ENCODE measurements at regions not wholly inside any gene's neighbourhood (a gene's known extent, or its start where the extent isn't known, plus 50 kb on each side); places are given as distances from the start of the nearest gene placed in this dataset.

DNA sequence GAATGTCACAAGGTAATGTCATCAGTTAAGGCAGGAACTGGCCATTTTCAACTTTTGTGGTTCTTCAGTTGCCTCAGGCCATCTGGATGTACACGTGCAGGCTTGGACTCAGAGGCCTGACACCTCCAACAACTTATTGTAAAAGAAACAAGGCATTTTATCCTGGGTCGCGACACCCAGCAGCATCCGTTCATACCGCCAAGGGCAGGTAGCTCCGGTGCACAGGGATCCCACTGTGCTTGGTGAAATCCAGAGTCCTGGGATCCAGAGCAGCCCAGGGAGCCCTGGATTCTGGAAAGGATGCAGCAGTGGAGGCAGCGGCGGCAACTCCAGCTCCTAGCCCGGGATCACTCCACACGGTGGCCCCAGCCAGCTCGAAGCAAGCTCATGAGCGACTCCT is 380.9 kb upstream of the STXBP6 start:
- Histone ChIP-seq H2AFZ (ENCODE audit: insufficient read depth, low read length, poor library complexity) (no peak overlapping the region), H4K8ac (ENCODE audit: low read depth, low read length) (no peak overlapping the region), H3K79me1 (ENCODE audit: low read length) (no peaks in the 10 kb centered on the region), H3K18ac (ENCODE audit: low read length) (no peak overlapping the region), H3K27ac (ENCODE audit: low read depth, low read length) (no peak overlapping the region), H3K36me3 (ENCODE audit: control insufficient read depth in 1 of 2, insufficient read depth in 2 of 2, low read length in 2 of 2) (no peaks in the 10 kb centered on the region), H3K23ac (ENCODE audit: low read length) (no peak overlapping the region), H4K12ac (ENCODE audit: low read depth, low read length) (no peak overlapping the region), H2BK5ac (ENCODE audit: low read depth, low read length, poor library complexity) (no peak overlapping the region), H3K27me3 (ENCODE audit: insufficient read depth, low read length) (no peaks in the 10 kb centered on the region), H2BK120ac (ENCODE audit: insufficient read depth, low read length, poor library complexity) (no peak overlapping the region), H3K79me2 (ENCODE audit: control insufficient read depth, insufficient read depth, low read length, poor library complexity) (no peaks in the 10 kb centered on the region), H3K4ac (ENCODE audit: low read depth, low read length) (no peak overlapping the region), H3K9ac (ENCODE audit: low read length) (no peak overlapping the region), H2BK12ac (ENCODE audit: low read length) (no peak overlapping the region), H3K4me2 (ENCODE audit: low read length) (no peak overlapping the region), H4K91ac (ENCODE audit: low read depth, low read length) (no peak overlapping the region), H2AK5ac (ENCODE audit: low read length) (no peak overlapping the region), H3K9me3 (ENCODE audit: insufficient read depth, low read depth, low read length) (peaks cover 5% of the 10 kb centered on the region), H3K4me3 (ENCODE audit: low read depth, low read length) (no peak overlapping the region), H3K4me1 (ENCODE audit: control insufficient read depth in 1 of 2, insufficient read depth in 2 of 2, low read length in 2 of 2) (no peaks in the 10 kb centered on the region), H3K14ac (ENCODE audit: low read length) (no peak overlapping the region)
- WGBS (ENCODE audit: extremely low coverage, insufficient coverage, insufficient read length), result no CpG with 5 or more reads among the region's 12 CpGs
- DNase-seq, result no peak

DNA sequence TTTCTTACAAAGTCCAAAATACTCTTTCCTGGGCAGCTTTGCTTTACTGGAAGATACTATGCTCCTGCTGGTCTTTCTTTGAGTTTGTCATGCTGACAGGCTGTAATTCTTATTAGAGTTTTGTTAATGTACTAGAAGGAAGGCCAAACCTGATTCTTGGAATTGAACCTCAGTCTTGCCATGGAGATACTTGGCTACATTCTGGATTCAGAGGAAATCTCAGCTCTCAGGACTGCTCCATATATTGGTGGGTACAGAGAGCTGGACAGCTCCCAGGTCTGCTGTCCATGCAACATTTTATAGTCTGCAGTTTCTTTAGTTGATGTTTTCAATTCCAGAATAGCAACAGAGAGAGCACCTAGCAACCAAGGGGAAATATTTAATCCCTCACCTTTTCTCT is 363.1 kb upstream of the STXBP6 start:
- H3K4me2 ChIP-seq (ENCODE audit: low read length), result no peak overlapping the region
- H3K4ac ChIP-seq (ENCODE audit: low read depth, low read length), result no peak overlapping the region
- no peak overlapping the region for H2BK120ac ChIP-seq (ENCODE audit: insufficient read depth, low read length, poor library complexity)
- DNase-seq, result no peak
- no peak overlapping the region for H4K91ac ChIP-seq (ENCODE audit: low read depth, low read length)
- H3K9ac ChIP-seq (ENCODE audit: low read length), result no peak overlapping the region
- H4K8ac ChIP-seq (ENCODE audit: low read depth, low read length), result no peak overlapping the region
- no peak overlapping the region for H3K18ac ChIP-seq (ENCODE audit: low read length)
- no peak overlapping the region for H3K27ac ChIP-seq (ENCODE audit: low read depth, low read length)
- no peaks in the 10 kb centered on the region for H3K79me1 ChIP-seq (ENCODE audit: low read length)
- H3K27me3 ChIP-seq (ENCODE audit: insufficient read depth, low read length), result no peaks in the 10 kb centered on the region
- H3K14ac ChIP-seq (ENCODE audit: low read length), result no peak overlapping the region
- no peaks in the 10 kb centered on the region for H3K79me2 ChIP-seq (ENCODE audit: control insufficient read depth, insufficient read depth, low read length, poor library complexity)
- no peak overlapping the region for H2AFZ ChIP-seq (ENCODE audit: insufficient read depth, low read length, poor library complexity)
- H2BK5ac ChIP-seq (ENCODE audit: low read depth, low read length, poor library complexity), result no peak overlapping the region
- no peaks in the 10 kb centered on the region for H3K36me3 ChIP-seq (ENCODE audit: control insufficient read depth in 1 of 2, insufficient read depth in 2 of 2, low read length in 2 of 2)
- H3K4me3 ChIP-seq (ENCODE audit: low read depth, low read length), result no peak overlapping the region
- H2BK12ac ChIP-seq (ENCODE audit: low read length), result no peak overlapping the region
- H3K23ac ChIP-seq (ENCODE audit: low read length), result no peak overlapping the region
- H2AK5ac ChIP-seq (ENCODE audit: low read length), result no peak overlapping the region
- H4K12ac ChIP-seq (ENCODE audit: low read depth, low read length), result no peak overlapping the region
- no peaks in the 10 kb centered on the region for H3K9me3 ChIP-seq (ENCODE audit: insufficient read depth, low read depth, low read length)
- H3K4me1 ChIP-seq (ENCODE audit: control insufficient read depth in 1 of 2, insufficient read depth in 2 of 2, low read length in 2 of 2), result no peaks in the 10 kb centered on the region

GRCh38 chr14:25411781-25412757 is 362.1 kb upstream of the STXBP6 start:
- no CpG with 5 or more reads among the region's 6 CpGs for WGBS (ENCODE audit: extremely low coverage, insufficient coverage, insufficient read length)
- H4K12ac ChIP-seq (ENCODE audit: low read depth, low read length), result no peak overlapping the region
- no peak overlapping the region for H3K14ac ChIP-seq (ENCODE audit: low read length)
- peaks cover 0 to 2% of the 10 kb centered on the region in 2 experiments for H3K4me1 ChIP-seq (ENCODE audit: control insufficient read depth in 1 of 2, insufficient read depth in 2 of 2, low read length in 2 of 2)
- H2BK12ac ChIP-seq (ENCODE audit: low read length), result no peak overlapping the region
- H3K4ac ChIP-seq (ENCODE audit: low read depth, low read length), result no peak overlapping the region
- no peak overlapping the region for H2BK120ac ChIP-seq (ENCODE audit: insufficient read depth, low read length, poor library complexity)
- no peak overlapping the region for H3K27ac ChIP-seq (ENCODE audit: low read depth, low read length)
- H2AFZ ChIP-seq (ENCODE audit: insufficient read depth, low read length, poor library complexity), result no peak overlapping the region
- no peak overlapping the region for H3K4me2 ChIP-seq (ENCODE audit: low read length)
- H2AK5ac ChIP-seq (ENCODE audit: low read length), result no peak overlapping the region
- no peaks in the 10 kb centered on the region for H3K27me3 ChIP-seq (ENCODE audit: insufficient read depth, low read length)
- H3K18ac ChIP-seq (ENCODE audit: low read length), result no peak overlapping the region
- H3K36me3 ChIP-seq (ENCODE audit: control insufficient read depth in 1 of 2, insufficient read depth in 2 of 2, low read length in 2 of 2), result no peaks in the 10 kb centered on the region
- no peaks in the 10 kb centered on the region for H3K79me2 ChIP-seq (ENCODE audit: control insufficient read depth, insufficient read depth, low read length, poor library complexity)
- no peak overlapping the region for H4K8ac ChIP-seq (ENCODE audit: low read depth, low read length)
- no peak overlapping the region for H3K9ac ChIP-seq (ENCODE audit: low read length)
- H2BK5ac ChIP-seq (ENCODE audit: low read depth, low read length, poor library complexity), result no peak overlapping the region
- no peak overlapping the region for H3K23ac ChIP-seq (ENCODE audit: low read length)
- H3K79me1 ChIP-seq (ENCODE audit: low read length), result no peaks in the 10 kb centered on the region
- peak in 1 of 2 donors; percentile 9 for DNase-seq
- no peaks in the 10 kb centered on the region for H3K9me3 ChIP-seq (ENCODE audit: insufficient read depth, low read depth, low read length)
- H3K4me3 ChIP-seq (ENCODE audit: low read depth, low read length), result no peak overlapping the region
- H4K91ac ChIP-seq (ENCODE audit: low read depth, low read length), result no peak overlapping the region

DNA sequence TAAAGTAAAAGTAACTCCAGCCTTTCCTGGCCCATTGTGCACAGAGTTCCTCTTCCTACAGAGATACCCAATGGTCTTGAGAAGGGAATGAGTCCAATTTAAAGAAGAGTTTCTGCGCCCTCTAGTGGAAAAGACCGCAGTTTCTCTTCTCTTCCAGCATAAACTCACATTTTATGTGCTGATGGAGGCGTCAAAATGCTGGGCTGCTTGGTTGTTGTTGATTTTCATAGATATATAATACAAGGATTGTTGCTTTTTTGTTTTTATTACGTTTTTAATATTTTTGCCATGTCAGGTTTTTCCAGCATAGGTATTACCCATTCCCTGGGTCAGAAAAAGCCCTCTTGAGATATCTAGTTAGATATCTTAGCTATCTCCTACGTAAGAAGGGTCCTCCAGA is 356.9 kb upstream of the STXBP6 start:
- H3K79me1 ChIP-seq (ENCODE audit: low read length), result no peaks in the 10 kb centered on the region
- WGBS (ENCODE audit: extremely low coverage, insufficient coverage, insufficient read length), result no CpG with 5 or more reads among the region's 5 CpGs

More for the DNA sequence above, 356.9 kb upstream of the STXBP6 start:
- no peak overlapping the region for H3K9ac ChIP-seq (ENCODE audit: low read length)
- peaks cover 0 to 2% of the 10 kb centered on the region in 2 experiments for H3K4me1 ChIP-seq (ENCODE audit: control insufficient read depth in 1 of 2, insufficient read depth in 2 of 2, low read length in 2 of 2)
- H2BK120ac ChIP-seq (ENCODE audit: insufficient read depth, low read length, poor library complexity), result no peak overlapping the region
- no peak overlapping the region for H3K18ac ChIP-seq (ENCODE audit: low read length)
- no peak overlapping the region for H2BK5ac ChIP-seq (ENCODE audit: low read depth, low read length, poor library complexity)
- H3K14ac ChIP-seq (ENCODE audit: low read length), result no peak overlapping the region
- peak in 1 of 2 donors; percentile 39 for DNase-seq
- H3K9me3 ChIP-seq (ENCODE audit: insufficient read depth, low read depth, low read length), result no peaks in the 10 kb centered on the region
- H2BK12ac ChIP-seq (ENCODE audit: low read length), result no peak overlapping the region
- no peak overlapping the region for H2AK5ac ChIP-seq (ENCODE audit: low read length)
- H3K36me3 ChIP-seq (ENCODE audit: control insufficient read depth in 1 of 2, insufficient read depth in 2 of 2, low read length in 2 of 2), result no peaks in the 10 kb centered on the region
- no peak overlapping the region for H4K8ac ChIP-seq (ENCODE audit: low read depth, low read length)
- no peak overlapping the region for H3K4me3 ChIP-seq (ENCODE audit: low read depth, low read length)
- H3K4ac ChIP-seq (ENCODE audit: low read depth, low read length), result no peak overlapping the region
- no peak overlapping the region for H4K91ac ChIP-seq (ENCODE audit: low read depth, low read length)
- no peaks in the 10 kb centered on the region for H3K27me3 ChIP-seq (ENCODE audit: insufficient read depth, low read length)
- H4K12ac ChIP-seq (ENCODE audit: low read depth, low read length), result no peak overlapping the region
- H3K79me2 ChIP-seq (ENCODE audit: control insufficient read depth, insufficient read depth, low read length, poor library complexity), result no peaks in the 10 kb centered on the region
- H3K4me2 ChIP-seq (ENCODE audit: low read length), result no peak overlapping the region
- H2AFZ ChIP-seq (ENCODE audit: insufficient read depth, low read length, poor library complexity), result no peak overlapping the region
- H3K27ac ChIP-seq (ENCODE audit: low read depth, low read length), result no peak overlapping the region
- H3K23ac ChIP-seq (ENCODE audit: low read length), result no peak overlapping the region
